ENCODE measurements at regions not wholly inside any gene's neighbourhood (a gene's known extent, or its start where the extent isn't known, plus 50 kb on each side); places are given as distances from the start of the nearest gene placed in this dataset.

GRCh38 chr16:73912281-73912680, 384.3 kb upstream of the PSMD7 start:
- Histone ChIP-seq H4K20me1 (ENCODE audit: insufficient read depth) (no peaks in the 10 kb centered on the region), H2AFZ (ENCODE audit: low read depth, low read length, poor library complexity, severe bottlenecking) (no peak overlapping the region), H3K4me2 (ENCODE audit: low read length) (no peak overlapping the region), H3K27ac (ENCODE audit: low read depth, low read length) (no peak overlapping the region), H3K4me3 (replicated peaks in 1 of 2; ENCODE audit: low read depth in 1 of 2, low read length in 2 of 2) (no peak overlapping the region), H3K9me2 (ENCODE audit: insufficient read depth) (no peaks in the 10 kb centered on the region), H3K36me3 (ENCODE audit: control insufficient read depth in 1 of 2, insufficient read depth in 2 of 2, low read length in 2 of 2) (no peaks in the 10 kb centered on the region), H3K27me3 (ENCODE audit: insufficient read depth, low read length) (peaks cover 67% of the 10 kb centered on the region), H3K9me3 (ENCODE audit: control insufficient read depth in 1 of 2, insufficient read depth in 1 of 2, low read depth in 1 of 2, low read length in 2 of 2) (no peaks in the 10 kb centered on the region), H3K9ac (ENCODE audit: low read length) (no peak overlapping the region), H3K79me2 (ENCODE audit: insufficient read depth, low read length) (no peaks in the 10 kb centered on the region), H3K4me1 (ENCODE audit: control insufficient read depth in 1 of 2, insufficient read depth in 2 of 2, low read length in 2 of 2) (no peaks in the 10 kb centered on the region)
- DNase-seq (ENCODE audit: low read depth, low spot score) (no peak), ATAC-seq (no peak)
- intact Hi-C loops (cut with micrococcal nuclease) = no loop called here
- RAD21 ChIA-PET (ENCODE audit: low non-redundant PET in 1 of 2, low total read pairs in 2 of 2, uncharacterized antibody in 2 of 2, unreplicated experiment in 2 of 2) = no interaction called here
- TF ChIP-seq FOSL1 (IDR thresholded peaks at IDR 0.05; ENCODE audit: low read depth) = no peak
- TF ChIP-seq YY1 (IDR thresholded peaks at IDR 0.05; ENCODE audit: extremely low read depth, insufficient replicate concordance, low read depth, low read length) = no peak
- CTCF ChIA-PET = no interaction called here
- BruUV-seq (replicated peaks) = no TSS peak
- POLR2A ChIA-PET = no interaction called here

- H3K27me3 ChIP-seq (ENCODE audit: insufficient read depth, low read length) = peaks cover 56% of the 10 kb centered on the region
- no peak overlapping the region for H3K4me3 ChIP-seq (replicated peaks in 1 of 2; ENCODE audit: low read depth in 1 of 2, low read length in 2 of 2)
- ChIA-PET POLR2A (no interaction called here), RAD21 (ENCODE audit: low non-redundant PET in 1 of 2, low total read pairs in 2 of 2, uncharacterized antibody in 2 of 2, unreplicated experiment in 2 of 2) (no interaction called here), CTCF (no interaction called here)
- no peak overlapping the region for H3K27ac ChIP-seq (ENCODE audit: low read depth, low read length)
- H3K79me2 ChIP-seq (ENCODE audit: insufficient read depth, low read length) = no peaks in the 10 kb centered on the region
- DNase-seq (ENCODE audit: low read depth, low spot score) = no peak
- no peak overlapping the region for H3K9ac ChIP-seq (ENCODE audit: low read length)
- no peaks in the 10 kb centered on the region for H3K9me3 ChIP-seq (ENCODE audit: control insufficient read depth in 1 of 2, insufficient read depth in 1 of 2, low read depth in 1 of 2, low read length in 2 of 2)
- H3K36me3 ChIP-seq (ENCODE audit: control insufficient read depth in 1 of 2, insufficient read depth in 2 of 2, low read length in 2 of 2) = no peaks in the 10 kb centered on the region
- intact Hi-C loops (cut with micrococcal nuclease) = no loop called here
- H3K4me1 ChIP-seq (ENCODE audit: control insufficient read depth in 1 of 2, insufficient read depth in 2 of 2, low read length in 2 of 2) = no peaks in the 10 kb centered on the region
- no peak overlapping the region for H3K4me2 ChIP-seq (ENCODE audit: low read length)
- TF ChIP-seq SP1 (IDR thresholded peaks at IDR 0.05; ENCODE audit: low read depth) = no peak
- TF ChIP-seq MAX (IDR thresholded peaks at IDR 0.05) = no peak
- no peak for TF ChIP-seq ZFX (IDR thresholded peaks at IDR 0.05)
- no peak for TF ChIP-seq POLR2AphosphoS5 (IDR thresholded peaks at IDR 0.05; ENCODE audit: low read depth, low read length)
- no peak for TF ChIP-seq FOSL1 (IDR thresholded peaks at IDR 0.05; ENCODE audit: low read depth)
- TF ChIP-seq TCF7L2 (IDR thresholded peaks at IDR 0.05; ENCODE audit: borderline replicate concordance, extremely low read depth, insufficient read depth, insufficient read length) = no peak
- TF ChIP-seq ELF1 (IDR thresholded peaks at IDR 0.05; ENCODE audit: borderline replicate concordance, low read depth) = no peak
- no TSS peak for BruUV-seq (replicated peaks)
- no peak for ATAC-seq
- H3K9me2 ChIP-seq (ENCODE audit: insufficient read depth) = no peaks in the 10 kb centered on the region
- no peaks in the 10 kb centered on the region for H4K20me1 ChIP-seq (ENCODE audit: insufficient read depth)
- no peak overlapping the region for H2AFZ ChIP-seq (ENCODE audit: low read depth, low read length, poor library complexity, severe bottlenecking)
These were observed 387.0 kb upstream of the PSMD7 start for GRCh38 chr16:73909529-73910035.
